GM23338 (cell line): ENCODE measurements at regions not wholly inside any gene's neighbourhood (a gene's known extent, or its start where the extent isn't known, plus 50 kb on each side); places are given as distances from the start of the nearest gene placed in this dataset.

ENCODE experiments used
- EZH2 ChIP-seq: fragments of 200-600 bp; sonication (generic); IDR thresholded peaks from one replicate; pipeline ENCODE4 v1.8.0; 2017; ENCODE audit warnings: antibody characterized with exemption, mild to moderate bottlenecking, low read depth; ENCODE audit not compliant: unreplicated experiment
- EZH2phosphoT487 ChIP-seq: fragments of 200-600 bp; sonication (generic); IDR thresholded peaks from one replicate; pipeline ENCODE4 v1.8.1; 2018; ENCODE audit warnings: antibody characterized with exemption; ENCODE audit not compliant: unreplicated experiment
- JUNB ChIP-seq: IDR thresholded peaks from one replicate; pipeline ENCODE4 v1.6.1; 2016; ENCODE audit warnings: antibody characterized with exemption; ENCODE audit not compliant: unreplicated experiment
- POLR2AphosphoS5 ChIP-seq: IDR thresholded peaks from 2 replicates; pipeline ENCODE4 v1.6.1; 2016; ENCODE audit warnings: antibody characterized with exemption, low read depth
- ZNF114 ChIP-seq: fragments of 250-450 bp; sonication (Bioruptor Pico); IDR thresholded peaks from 2 replicates; pipeline ENCODE4 v1.5.0; 2020; ENCODE audit warnings: mild to moderate bottlenecking, moderate library complexity
- TF ChIP-seq, protein P1 (sequence below), 2 experiments: fragments of 200-600 bp in 1 of 2; sonication (generic) in 1 of 2; conservative IDR thresholded peaks; 2 replicates each; pipeline versions ENCODE4 v1.5.1 to v1.6.1; 2016 to 2017; ENCODE audit warnings: antibody characterized with exemption in 2 of 2, low read depth in 2 of 2, mild to moderate bottlenecking in 2 of 2, moderate library complexity in 1 of 2
- TF ChIP-seq, protein P2 (sequence below): IDR thresholded peaks from one replicate; pipeline ENCODE4 v1.6.1; 2018; ENCODE audit warnings: antibody characterized with exemption; ENCODE audit not compliant: unreplicated experiment
- TF ChIP-seq, protein P3 (sequence below): IDR thresholded peaks from 2 replicates; pipeline ENCODE4 v1.6.1; 2016; ENCODE audit warnings: antibody characterized with exemption

DNA sequence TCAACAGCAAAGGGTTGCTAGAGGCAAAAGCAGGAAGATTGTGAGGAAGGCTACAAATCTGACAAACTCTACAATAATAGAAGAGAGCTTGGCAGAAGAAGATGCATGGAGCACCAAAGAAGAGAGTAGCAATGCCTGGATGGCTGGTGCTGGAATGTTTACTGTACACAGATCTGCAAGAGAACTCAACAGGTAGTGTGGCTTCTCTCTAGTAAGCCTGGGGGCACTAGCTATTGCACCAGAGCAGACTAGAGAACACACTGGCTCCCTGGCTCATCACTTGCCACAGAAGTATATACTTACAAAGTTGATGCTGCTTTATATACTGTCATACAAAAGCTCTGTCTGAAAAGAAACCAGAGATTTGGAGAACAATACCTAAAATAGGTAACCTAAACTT is 475.0 kb upstream of the NCAM2 start:
- TF ChIP-seq, protein P1, sequence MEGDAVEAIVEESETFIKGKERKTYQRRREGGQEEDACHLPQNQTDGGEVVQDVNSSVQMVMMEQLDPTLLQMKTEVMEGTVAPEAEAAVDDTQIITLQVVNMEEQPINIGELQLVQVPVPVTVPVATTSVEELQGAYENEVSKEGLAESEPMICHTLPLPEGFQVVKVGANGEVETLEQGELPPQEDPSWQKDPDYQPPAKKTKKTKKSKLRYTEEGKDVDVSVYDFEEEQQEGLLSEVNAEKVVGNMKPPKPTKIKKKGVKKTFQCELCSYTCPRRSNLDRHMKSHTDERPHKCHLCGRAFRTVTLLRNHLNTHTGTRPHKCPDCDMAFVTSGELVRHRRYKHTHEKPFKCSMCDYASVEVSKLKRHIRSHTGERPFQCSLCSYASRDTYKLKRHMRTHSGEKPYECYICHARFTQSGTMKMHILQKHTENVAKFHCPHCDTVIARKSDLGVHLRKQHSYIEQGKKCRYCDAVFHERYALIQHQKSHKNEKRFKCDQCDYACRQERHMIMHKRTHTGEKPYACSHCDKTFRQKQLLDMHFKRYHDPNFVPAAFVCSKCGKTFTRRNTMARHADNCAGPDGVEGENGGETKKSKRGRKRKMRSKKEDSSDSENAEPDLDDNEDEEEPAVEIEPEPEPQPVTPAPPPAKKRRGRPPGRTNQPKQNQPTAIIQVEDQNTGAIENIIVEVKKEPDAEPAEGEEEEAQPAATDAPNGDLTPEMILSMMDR (conservative IDR thresholded peaks at IDR 0.05; ENCODE audit: low read depth in 2 of 2), result no peak
- TF ChIP-seq EZH2 (no peak), POLR2AphosphoS5 (no peak), JUNB (no peak), ZNF114 (CRISPR knock-in tag) (no peak), EZH2phosphoT487 (no peak)
- TF ChIP-seq, protein P2, sequence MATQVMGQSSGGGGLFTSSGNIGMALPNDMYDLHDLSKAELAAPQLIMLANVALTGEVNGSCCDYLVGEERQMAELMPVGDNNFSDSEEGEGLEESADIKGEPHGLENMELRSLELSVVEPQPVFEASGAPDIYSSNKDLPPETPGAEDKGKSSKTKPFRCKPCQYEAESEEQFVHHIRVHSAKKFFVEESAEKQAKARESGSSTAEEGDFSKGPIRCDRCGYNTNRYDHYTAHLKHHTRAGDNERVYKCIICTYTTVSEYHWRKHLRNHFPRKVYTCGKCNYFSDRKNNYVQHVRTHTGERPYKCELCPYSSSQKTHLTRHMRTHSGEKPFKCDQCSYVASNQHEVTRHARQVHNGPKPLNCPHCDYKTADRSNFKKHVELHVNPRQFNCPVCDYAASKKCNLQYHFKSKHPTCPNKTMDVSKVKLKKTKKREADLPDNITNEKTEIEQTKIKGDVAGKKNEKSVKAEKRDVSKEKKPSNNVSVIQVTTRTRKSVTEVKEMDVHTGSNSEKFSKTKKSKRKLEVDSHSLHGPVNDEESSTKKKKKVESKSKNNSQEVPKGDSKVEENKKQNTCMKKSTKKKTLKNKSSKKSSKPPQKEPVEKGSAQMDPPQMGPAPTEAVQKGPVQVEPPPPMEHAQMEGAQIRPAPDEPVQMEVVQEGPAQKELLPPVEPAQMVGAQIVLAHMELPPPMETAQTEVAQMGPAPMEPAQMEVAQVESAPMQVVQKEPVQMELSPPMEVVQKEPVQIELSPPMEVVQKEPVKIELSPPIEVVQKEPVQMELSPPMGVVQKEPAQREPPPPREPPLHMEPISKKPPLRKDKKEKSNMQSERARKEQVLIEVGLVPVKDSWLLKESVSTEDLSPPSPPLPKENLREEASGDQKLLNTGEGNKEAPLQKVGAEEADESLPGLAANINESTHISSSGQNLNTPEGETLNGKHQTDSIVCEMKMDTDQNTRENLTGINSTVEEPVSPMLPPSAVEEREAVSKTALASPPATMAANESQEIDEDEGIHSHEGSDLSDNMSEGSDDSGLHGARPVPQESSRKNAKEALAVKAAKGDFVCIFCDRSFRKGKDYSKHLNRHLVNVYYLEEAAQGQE, result no peak
- TF ChIP-seq, protein P3, sequence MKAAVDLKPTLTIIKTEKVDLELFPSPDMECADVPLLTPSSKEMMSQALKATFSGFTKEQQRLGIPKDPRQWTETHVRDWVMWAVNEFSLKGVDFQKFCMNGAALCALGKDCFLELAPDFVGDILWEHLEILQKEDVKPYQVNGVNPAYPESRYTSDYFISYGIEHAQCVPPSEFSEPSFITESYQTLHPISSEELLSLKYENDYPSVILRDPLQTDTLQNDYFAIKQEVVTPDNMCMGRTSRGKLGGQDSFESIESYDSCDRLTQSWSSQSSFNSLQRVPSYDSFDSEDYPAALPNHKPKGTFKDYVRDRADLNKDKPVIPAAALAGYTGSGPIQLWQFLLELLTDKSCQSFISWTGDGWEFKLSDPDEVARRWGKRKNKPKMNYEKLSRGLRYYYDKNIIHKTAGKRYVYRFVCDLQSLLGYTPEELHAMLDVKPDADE, result no peak
